CD14-positive monocyte (primary cell): ENCODE measurements at regions not wholly inside any gene's neighbourhood (a gene's known extent, or its start where the extent isn't known, plus 50 kb on each side); places are given as distances from the start of the nearest gene placed in this dataset.

Experiments
- DNase-seq, 3 donors: peaks; one replicate each; pipeline ENCODE4 v3.0.0-alpha.2; 2011 to 2022
- H2AFZ ChIP-seq: 2 replicates; pipeline ENCODE4 v1.6.0; 2012; ENCODE audit warnings: mild to moderate bottlenecking, low read depth, low read length, inconsistent platforms; ENCODE audit not compliant: insufficient read depth, poor library complexity, severe bottlenecking
- H3K27ac ChIP-seq, 2 donors: 1 replicate in 1 of 2; 2 replicates in 1 of 2; pipeline ENCODE4 v1.5.1; 2012 to 2013; ENCODE audit warnings: low read length in 2 of 2, control low read depth in 1 of 2, inconsistent platforms in 1 of 2, low read depth in 1 of 2, mild to moderate bottlenecking in 1 of 2
- H3K27me3 ChIP-seq, 2 donors: one replicate each; pipeline versions ENCODE4 v1.6.0 to v1.6.1; 2011 to 2013; ENCODE audit warnings: low read length in 2 of 2; ENCODE audit not compliant: control insufficient read depth in 2 of 2, insufficient read depth in 2 of 2
- H3K36me3 ChIP-seq, 2 donors: replicated peaks in 1 of 2; 1 replicate in 1 of 2; 2 replicates in 1 of 2; pipeline versions ENCODE4 v1.5.1 to v1.6.1; 2012 to 2013; ENCODE audit warnings: low read length in 2 of 2, control low read depth in 1 of 2, inconsistent platforms in 1 of 2, mild to moderate bottlenecking in 1 of 2; ENCODE audit not compliant: insufficient read depth in 2 of 2, control insufficient read depth in 1 of 2
- H3K4me1 ChIP-seq, 2 donors: 1 replicate in 1 of 2; 2 replicates in 1 of 2; pipeline versions ENCODE4 v1.5.1 to v1.6.1; 2012 to 2013; ENCODE audit warnings: low read length in 2 of 2, control low read depth in 1 of 2, inconsistent platforms in 1 of 2, mild to moderate bottlenecking in 1 of 2, moderate library complexity in 1 of 2; ENCODE audit not compliant: insufficient read depth in 2 of 2, control insufficient read depth in 1 of 2
- H3K4me2 ChIP-seq: replicated peaks from 2 replicates; pipeline ENCODE3; 2012; ENCODE audit warnings: low read length, moderate library complexity, mild to moderate bottlenecking; ENCODE audit not compliant: poor library complexity, severe bottlenecking; ENCODE audit errors: extremely low read depth
- H3K4me3 ChIP-seq, 3 experiments: fragments of 200-600 bp in 1 of 3; sonication (generic) in 1 of 3; replicated peaks in 1 of 3; 1 replicate in 2 of 3; 2 replicates in 1 of 3; pipeline ENCODE4 v1.5.1; 2011 to 2013; ENCODE audit warnings: low read length in 3 of 3, mild to moderate bottlenecking in 3 of 3, control low read depth in 2 of 3, low read depth in 2 of 3, inconsistent platforms in 1 of 3, moderate library complexity in 1 of 3
- H3K79me2 ChIP-seq: 2 replicates; pipeline ENCODE4 v1.6.0; 2012; ENCODE audit warnings: mild to moderate bottlenecking, control low read depth, inconsistent platforms, low read length, moderate library complexity; ENCODE audit not compliant: insufficient read depth
- H3K9ac ChIP-seq: 2 replicates; pipeline ENCODE4 v1.6.0; 2017; ENCODE audit warnings: low read length, mild to moderate bottlenecking; ENCODE audit not compliant: insufficient read depth, poor library complexity, severe bottlenecking
- H3K9me3 ChIP-seq, 2 donors: replicated peaks in 1 of 2; 1 replicate in 1 of 2; 2 replicates in 1 of 2; pipeline versions ENCODE4 v1.5.1 to v1.6.1; 2012 to 2013; ENCODE audit warnings: low read length in 2 of 2, control low read depth in 1 of 2; ENCODE audit not compliant: control insufficient read depth in 1 of 2, insufficient read depth in 1 of 2
- H4K20me1 ChIP-seq: 2 replicates; pipeline ENCODE4 v1.6.0; 2012; ENCODE audit warnings: mild to moderate bottlenecking, low read length, control low read depth, moderate library complexity; ENCODE audit not compliant: insufficient read depth
- H3K27ac Mint-ChIP-seq, 7 donors: one replicate each; pipeline ENCODE4 v1.8.0; 2020; ENCODE audit warnings: mild to moderate bottlenecking in 7 of 7, mixed read lengths in 7 of 7, moderate library complexity in 6 of 7, inconsistent platforms in 2 of 7
- H3K27me3 Mint-ChIP-seq, 3 donors: one replicate each; pipeline ENCODE4 v1.8.0; 2021 to 2022; ENCODE audit warnings: low read depth in 3 of 3, mild to moderate bottlenecking in 3 of 3, mixed read lengths in 3 of 3, moderate library complexity in 3 of 3, inconsistent platforms in 1 of 3
- H3K36me3 Mint-ChIP-seq, 2 donors: one replicate each; pipeline ENCODE4 v1.8.0; 2020; ENCODE audit warnings: mixed read lengths in 2 of 2, inconsistent platforms in 1 of 2, mild to moderate bottlenecking in 1 of 2
- H3K4me1 Mint-ChIP-seq: one replicate; pipeline ENCODE4 v1.8.0; 2020; ENCODE audit warnings: mild to moderate bottlenecking, mixed read lengths
- H3K4me3 Mint-ChIP-seq, 2 donors: one replicate each; pipeline ENCODE4 v1.8.0; 2020; ENCODE audit warnings: mild to moderate bottlenecking in 2 of 2, mixed read lengths in 2 of 2, moderate library complexity in 1 of 2
- H3K9me3 Mint-ChIP-seq, 7 donors: one replicate each; pipeline ENCODE4 v1.8.0; 2020 to 2022; ENCODE audit warnings: mixed read lengths in 7 of 7, mild to moderate bottlenecking in 6 of 7, moderate library complexity in 6 of 7, inconsistent platforms in 2 of 7
- WGBS: methylation state at CpG from one replicate; pipeline ENCODE4 v1.1.5; 2013; ENCODE audit warnings: missing lambda C conversion rate; ENCODE audit not compliant: insufficient coverage; 5-methylcytosine and 5-hydroxymethylcytosine counted together
- intact Hi-C, 2 donors: fragments of 100-400 bp; cut with micrococcal nuclease; formaldehyde crosslinking; loops; one replicate each; pipeline versions ENCODE4 v1.15.0 to v1.15.1; 2023
- TF ChIP-seq, protein P1 (sequence below): fragments of 200-600 bp; IDR thresholded peaks from one replicate; pipeline ENCODE4 v1.8.0; 2022; ENCODE audit warnings: antibody characterized with exemption, mild to moderate bottlenecking

DNA sequence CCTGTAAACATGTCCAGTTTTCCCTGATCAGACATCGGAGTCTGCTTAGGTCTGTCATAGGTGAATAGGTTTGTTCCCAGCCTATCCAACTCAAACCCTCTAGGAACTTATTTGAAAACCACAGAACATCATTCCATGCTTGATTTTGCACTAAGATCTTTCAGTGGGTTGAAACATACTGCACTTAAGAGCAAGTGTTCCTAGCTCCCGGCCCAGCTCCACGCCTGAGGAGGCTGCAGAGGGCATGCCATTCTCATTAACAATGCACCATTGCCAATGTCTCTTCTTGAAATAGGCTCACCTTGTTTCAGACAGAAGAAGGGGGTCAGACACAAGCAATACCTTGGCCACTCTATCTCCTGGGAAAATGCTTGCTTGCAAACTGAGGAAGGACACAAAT lies 78.0 kb upstream of the EGR2 start:
- H3K27ac ChIP-seq: no peak overlapping the region
- Mint-ChIP-seq H3K27me3 (peaks cover 0 to 5% (median 3%) of the 10 kb centered on the region in 3 donors), H3K4me3 (no peak overlapping the region), H3K36me3 (no peaks in the 10 kb centered on the region), H3K9me3 (peaks cover 0 to 4% (median 0%) of the 10 kb centered on the region in 7 donors), H3K27ac (no peak overlapping the region), H3K4me1 (no peaks in the 10 kb centered on the region)
- H3K4me1 ChIP-seq: no peaks in the 10 kb centered on the region
- 100% methylated on average over 2 of the region's 3 CpGs for WGBS
- no peaks in the 10 kb centered on the region for H4K20me1 ChIP-seq
- no peak overlapping the region for H3K4me2 ChIP-seq
- H3K27me3 ChIP-seq: no peaks in the 10 kb centered on the region
- no peak overlapping the region for H3K4me3 ChIP-seq
- TF ChIP-seq, protein P1, sequence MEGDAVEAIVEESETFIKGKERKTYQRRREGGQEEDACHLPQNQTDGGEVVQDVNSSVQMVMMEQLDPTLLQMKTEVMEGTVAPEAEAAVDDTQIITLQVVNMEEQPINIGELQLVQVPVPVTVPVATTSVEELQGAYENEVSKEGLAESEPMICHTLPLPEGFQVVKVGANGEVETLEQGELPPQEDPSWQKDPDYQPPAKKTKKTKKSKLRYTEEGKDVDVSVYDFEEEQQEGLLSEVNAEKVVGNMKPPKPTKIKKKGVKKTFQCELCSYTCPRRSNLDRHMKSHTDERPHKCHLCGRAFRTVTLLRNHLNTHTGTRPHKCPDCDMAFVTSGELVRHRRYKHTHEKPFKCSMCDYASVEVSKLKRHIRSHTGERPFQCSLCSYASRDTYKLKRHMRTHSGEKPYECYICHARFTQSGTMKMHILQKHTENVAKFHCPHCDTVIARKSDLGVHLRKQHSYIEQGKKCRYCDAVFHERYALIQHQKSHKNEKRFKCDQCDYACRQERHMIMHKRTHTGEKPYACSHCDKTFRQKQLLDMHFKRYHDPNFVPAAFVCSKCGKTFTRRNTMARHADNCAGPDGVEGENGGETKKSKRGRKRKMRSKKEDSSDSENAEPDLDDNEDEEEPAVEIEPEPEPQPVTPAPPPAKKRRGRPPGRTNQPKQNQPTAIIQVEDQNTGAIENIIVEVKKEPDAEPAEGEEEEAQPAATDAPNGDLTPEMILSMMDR: no peak
- no peak overlapping the region for H3K9ac ChIP-seq
- intact Hi-C loops: no loop called here
- H2AFZ ChIP-seq: no peak overlapping the region
- H3K9me3 ChIP-seq: no peaks in the 10 kb centered on the region
- H3K79me2 ChIP-seq: no peaks in the 10 kb centered on the region
- no peaks in the 10 kb centered on the region for H3K36me3 ChIP-seq
- DNase-seq: no peak

DNA sequence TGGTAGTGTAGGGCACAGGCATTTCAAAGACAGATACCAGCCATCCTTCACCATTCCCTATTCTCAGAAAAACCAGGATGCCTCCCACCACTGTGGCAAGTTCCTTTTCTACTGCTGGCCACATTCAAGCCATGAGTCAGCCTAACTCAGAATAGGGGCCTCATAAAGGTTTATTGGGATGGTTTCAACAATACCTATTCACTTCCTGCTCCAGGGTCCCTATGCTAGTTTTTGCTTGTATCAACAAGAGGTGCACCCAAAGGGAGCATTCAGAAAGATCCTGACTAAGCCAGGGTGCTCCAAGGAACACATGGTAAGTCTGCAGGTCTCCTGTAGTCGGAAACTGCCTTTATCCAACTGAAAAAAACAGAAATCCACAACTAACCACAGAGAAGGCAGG lies 76.9 kb upstream of the EGR2 start:
- Histone ChIP-seq H3K4me3 (no peak overlapping the region), H3K27me3 (no peaks in the 10 kb centered on the region), H3K27ac (no peak overlapping the region), H4K20me1 (no peaks in the 10 kb centered on the region), H3K79me2 (no peaks in the 10 kb centered on the region), H3K4me1 (no peaks in the 10 kb centered on the region), H3K9me3 (no peaks in the 10 kb centered on the region), H3K9ac (no peak overlapping the region), H3K36me3 (no peaks in the 10 kb centered on the region), H3K4me2 (no peak overlapping the region), H2AFZ (no peak overlapping the region)
- WGBS: no CpG with 5 or more reads among the region's 1 CpG
- Mint-ChIP-seq H3K36me3 (no peaks in the 10 kb centered on the region), H3K27ac (no peak overlapping the region), H3K9me3 (peaks cover 0 to 4% (median 0%) of the 10 kb centered on the region in 7 donors), H3K27me3 (peaks cover 0 to 7% (median 3%) of the 10 kb centered on the region in 3 donors), H3K4me3 (no peak overlapping the region), H3K4me1 (no peaks in the 10 kb centered on the region)
- DNase-seq: no peak
- TF ChIP-seq, protein P1: no peak
- intact Hi-C loops: no loop called here
